HCT116 (cell line): ENCODE measurements at regions not wholly inside any gene's neighbourhood (a gene's known extent, or its start where the extent isn't known, plus 50 kb on each side); places are given as distances from the start of the nearest gene placed in this dataset.

ENCODE experiments used
- ATAC-seq: fragments of 200-7000 bp; cut with Tn5 transposase; 2 replicates; pipeline ENCODE4 v1.9.1; 2020; ENCODE audit warnings: mild to moderate bottlenecking, moderate library complexity
- BruUV-seq: library from RNA; stranded (reverse); fragments of 400-500 nt; replicated peaks from 2 replicates; lab custom pipeline; 2021; lab: Mats Ljungman, UMichigan
- CTCF ChIA-PET: fragments of 300-600 bp; sonication (Branson Sonifier 250); formaldehyde crosslinking; loops from one replicate; lab custom pipeline; 2021; ENCODE audit warnings: antibody characterized with exemption; lab: Charles Lee
- POLR2A ChIA-PET: fragments of 300-600, 350-600 bp; sonication (Branson Sonifier 250); formaldehyde crosslinking; loops from one replicate; lab custom pipeline; 2021; ENCODE audit warnings: antibody characterized with exemption; lab: Charles Lee
- RAD21 ChIA-PET, 2 experiments: fragments of 300-600 bp; sonication (Branson Sonifier 250); formaldehyde crosslinking; loops; one replicate each; lab custom pipeline; 2023; ENCODE audit warnings: low total read pairs in 2 of 2; ENCODE audit not compliant: uncharacterized antibody in 2 of 2, unreplicated experiment in 2 of 2, low non-redundant PET in 1 of 2; lab: Charles Lee
- DNase-seq: peaks from one replicate; pipeline ENCODE4 v3.0.0-alpha.2; 2010; ENCODE audit warnings: low read depth, low spot score
- H2AFZ ChIP-seq: fragments of 200-600 bp; shearing (Covaris generic), sonication (generic); 2 replicates; pipeline ENCODE4 v1.6.1; 2017; ENCODE audit warnings: low read depth, mixed run types, mixed read lengths, antibody characterized with exemption, low read length; ENCODE audit not compliant: poor library complexity, severe bottlenecking
- H3K27ac ChIP-seq: 2 replicates; pipeline ENCODE4 v1.5.1; 2012; ENCODE audit warnings: low read depth, low read length
- H3K27me3 ChIP-seq: fragments of 200-600 bp; sonication (generic); 2 replicates; pipeline ENCODE4 v1.6.1; 2016; ENCODE audit warnings: mixed run types, low read length, mixed read lengths; ENCODE audit not compliant: insufficient read depth
- H3K36me3 ChIP-seq, 2 experiments: fragments of 200-500 bp in 1 of 2; fragments of 200-600 bp in 1 of 2; sonication (Bioruptor generic) in 1 of 2; sonication (generic) in 1 of 2; 2 replicates each; pipeline versions ENCODE4 v1.5.1 to v1.6.1; 2014 to 2016; ENCODE audit warnings: low read length in 2 of 2, inconsistent platforms in 1 of 2, mixed read lengths in 1 of 2, mixed run types in 1 of 2; ENCODE audit not compliant: insufficient read depth in 2 of 2, control insufficient read depth in 1 of 2
- H3K4me1 ChIP-seq, 2 experiments: fragments of 200-600 bp in 1 of 2; sonication (generic) in 1 of 2; 2 replicates each; pipeline versions ENCODE4 v1.5.1 to v1.6.1; 2012 to 2017; ENCODE audit warnings: low read length in 2 of 2, inconsistent platforms in 1 of 2, mild to moderate bottlenecking in 1 of 2, mixed read lengths in 1 of 2, mixed run types in 1 of 2, moderate library complexity in 1 of 2; ENCODE audit not compliant: insufficient read depth in 2 of 2, control insufficient read depth in 1 of 2
- H3K4me2 ChIP-seq: fragments of 200-600 bp; sonication (generic); 2 replicates; pipeline ENCODE4 v1.6.1; 2017; ENCODE audit warnings: mixed run types, low read length, mixed read lengths
- H3K4me3 ChIP-seq, 2 experiments: fragments of 200-600 bp in 1 of 2; sonication (generic) in 1 of 2; replicated peaks in 1 of 2; 2 replicates each; pipeline ENCODE4 v1.5.1; 2011 to 2016; ENCODE audit warnings: low read length in 2 of 2, control low read depth in 1 of 2, low read depth in 1 of 2, mild to moderate bottlenecking in 1 of 2, mixed read lengths in 1 of 2, mixed run types in 1 of 2
- H3K79me2 ChIP-seq: fragments of 200-600 bp; sonication (generic); 2 replicates; pipeline ENCODE4 v1.6.1; 2017; ENCODE audit warnings: mild to moderate bottlenecking, mixed run types, low read length, moderate library complexity, mixed read lengths; ENCODE audit not compliant: insufficient read depth
- H3K9ac ChIP-seq: fragments of 200-600 bp; sonication (generic); 2 replicates; pipeline ENCODE4 v1.6.1; 2016; ENCODE audit warnings: low read length, mixed read lengths
- H3K9me2 ChIP-seq: fragments of 200-600 bp; sonication (generic), shearing (Covaris generic); 2 replicates; pipeline ENCODE4 v1.6.1; 2017; ENCODE audit warnings: mixed run types, mild to moderate bottlenecking, moderate library complexity; ENCODE audit not compliant: insufficient read depth
- H3K9me3 ChIP-seq, 2 experiments: fragments of 200-500 bp in 1 of 2; fragments of 200-600 bp in 1 of 2; sonication (Bioruptor generic) in 1 of 2; sonication (generic) in 1 of 2; 2 replicates each; pipeline ENCODE4 v1.6.1; 2014 to 2017; ENCODE audit warnings: low read length in 2 of 2, mixed read lengths in 2 of 2, inconsistent platforms in 1 of 2, low read depth in 1 of 2, mild to moderate bottlenecking in 1 of 2, mixed run types in 1 of 2, moderate library complexity in 1 of 2; ENCODE audit not compliant: control insufficient read depth in 1 of 2, insufficient read depth in 1 of 2
- H4K20me1 ChIP-seq: fragments of 200-600 bp; sonication (generic), shearing (Covaris generic); 2 replicates; pipeline ENCODE4 v1.6.1; 2017; ENCODE audit warnings: mixed run types, mild to moderate bottlenecking, moderate library complexity; ENCODE audit not compliant: insufficient read depth
- CEBPB ChIP-seq: IDR thresholded peaks from 2 replicates; pipeline ENCODE4 v1.6.1; 2012; ENCODE audit warnings: low read depth
- EGR1 ChIP-seq: IDR thresholded peaks from 2 replicates; pipeline ENCODE4 v1.6.1; 2012; ENCODE audit warnings: low read depth
- ELF1 ChIP-seq: IDR thresholded peaks from 2 replicates; pipeline ENCODE4 v1.6.1; 2012; ENCODE audit warnings: low read depth, borderline replicate concordance
- EZH2phosphoT487 ChIP-seq: fragments of 200-600 bp; IDR thresholded peaks from 2 replicates; pipeline ENCODE4 v1.6.1; 2018; ENCODE audit warnings: antibody characterized with exemption, borderline replicate concordance
- POLR2A ChIP-seq: IDR thresholded peaks from 2 replicates; pipeline ENCODE4 v1.7.0; 2011; ENCODE audit warnings: borderline replicate concordance; ENCODE audit not compliant: insufficient read depth, insufficient read length; ENCODE audit errors: extremely low read depth
- POLR2AphosphoS5 ChIP-seq: IDR thresholded peaks from 2 replicates; pipeline ENCODE4 v1.6.1; 2011; ENCODE audit warnings: mild to moderate bottlenecking, low read depth, low read length, moderate library complexity
- SIN3A ChIP-seq: IDR thresholded peaks from 2 replicates; pipeline ENCODE4 v1.6.1; 2012; ENCODE audit warnings: low read depth
- SP1 ChIP-seq: IDR thresholded peaks from 2 replicates; pipeline ENCODE4 v1.6.1; 2012; ENCODE audit warnings: low read depth
- SRF ChIP-seq: IDR thresholded peaks from 2 replicates; pipeline ENCODE4 v1.6.1; 2012; ENCODE audit warnings: low read depth
- ZBTB33 ChIP-seq: IDR thresholded peaks from 2 replicates; pipeline ENCODE4 v1.6.1; 2011; ENCODE audit warnings: mild to moderate bottlenecking, low read length, moderate library complexity; ENCODE audit not compliant: insufficient replicate concordance; ENCODE audit errors: extremely low read depth
- ZNF274 ChIP-seq: fragments of 200-500 bp; sonication (Bioruptor generic); IDR thresholded peaks from 2 replicates; pipeline ENCODE4 v1.6.1; 2014; ENCODE audit warnings: mild to moderate bottlenecking, low read depth, low read length, inconsistent platforms
- intact Hi-C: fragments of 100-400 bp; cut with micrococcal nuclease; formaldehyde crosslinking; loops from 2 replicates; pipeline ENCODE4 v1.10.0; 2022
- TF ChIP-seq, protein P1 (sequence below), 3 experiments: fragments of 200-600 bp in 1 of 3; sonication (generic) in 1 of 3; IDR thresholded peaks in 2 of 3; conservative IDR thresholded peaks in 1 of 3; 2 replicates each; pipeline ENCODE4 v1.5.1; 2012 to 2017; ENCODE audit warnings: low read depth in 2 of 3, low read length in 2 of 3, antibody characterized with exemption in 1 of 3, borderline replicate concordance in 1 of 3, control low read depth in 1 of 3, mild to moderate bottlenecking in 1 of 3, mixed read lengths in 1 of 3, mixed run types in 1 of 3, moderate library complexity in 1 of 3; ENCODE audit not compliant: insufficient read depth in 1 of 3

DNA sequence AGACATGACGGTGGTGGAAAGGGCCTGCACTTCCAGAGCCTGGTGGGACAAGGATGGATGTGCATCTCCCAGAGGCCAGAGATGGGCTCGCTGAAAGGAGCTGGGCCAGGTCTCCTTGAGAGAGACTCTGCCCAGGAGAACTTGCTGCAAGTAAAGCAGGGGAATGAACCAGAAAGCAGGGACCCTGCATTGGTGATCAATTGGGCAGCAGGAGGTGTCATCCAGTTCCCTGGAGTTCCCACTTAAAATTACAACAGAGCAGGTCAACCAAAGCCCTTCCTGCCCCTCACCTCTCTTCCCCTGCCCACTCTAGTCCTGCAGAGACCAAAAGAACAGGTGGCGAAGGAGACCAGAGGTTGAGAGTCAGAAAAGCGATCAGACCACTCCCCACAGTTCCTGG, 69.7 kb upstream of the CAB39 start:
- H2AFZ ChIP-seq, result no peak overlapping the region
- no peaks in the 10 kb centered on the region for H3K36me3 ChIP-seq
- H4K20me1 ChIP-seq, result no peaks in the 10 kb centered on the region
- no peak overlapping the region for H3K4me2 ChIP-seq
- H3K27ac ChIP-seq, result no peak overlapping the region
- H3K9ac ChIP-seq, result no peak overlapping the region
- TF ChIP-seq SRF, result no peak
- TF ChIP-seq EZH2phosphoT487, result no peak
- TF ChIP-seq, protein P1, sequence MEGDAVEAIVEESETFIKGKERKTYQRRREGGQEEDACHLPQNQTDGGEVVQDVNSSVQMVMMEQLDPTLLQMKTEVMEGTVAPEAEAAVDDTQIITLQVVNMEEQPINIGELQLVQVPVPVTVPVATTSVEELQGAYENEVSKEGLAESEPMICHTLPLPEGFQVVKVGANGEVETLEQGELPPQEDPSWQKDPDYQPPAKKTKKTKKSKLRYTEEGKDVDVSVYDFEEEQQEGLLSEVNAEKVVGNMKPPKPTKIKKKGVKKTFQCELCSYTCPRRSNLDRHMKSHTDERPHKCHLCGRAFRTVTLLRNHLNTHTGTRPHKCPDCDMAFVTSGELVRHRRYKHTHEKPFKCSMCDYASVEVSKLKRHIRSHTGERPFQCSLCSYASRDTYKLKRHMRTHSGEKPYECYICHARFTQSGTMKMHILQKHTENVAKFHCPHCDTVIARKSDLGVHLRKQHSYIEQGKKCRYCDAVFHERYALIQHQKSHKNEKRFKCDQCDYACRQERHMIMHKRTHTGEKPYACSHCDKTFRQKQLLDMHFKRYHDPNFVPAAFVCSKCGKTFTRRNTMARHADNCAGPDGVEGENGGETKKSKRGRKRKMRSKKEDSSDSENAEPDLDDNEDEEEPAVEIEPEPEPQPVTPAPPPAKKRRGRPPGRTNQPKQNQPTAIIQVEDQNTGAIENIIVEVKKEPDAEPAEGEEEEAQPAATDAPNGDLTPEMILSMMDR (IDR thresholded peaks at IDR 0.05 in 2 of 3, conservative IDR thresholded peaks at IDR 0.05 in 1 of 3; ENCODE audit: borderline replicate concordance in 1 of 3, insufficient read depth in 1 of 3, low read depth in 2 of 3, low read length in 2 of 3), result no peak
- no peak for TF ChIP-seq POLR2A
- TF ChIP-seq SIN3A, result no peak
- TF ChIP-seq POLR2AphosphoS5, result no peak
- TF ChIP-seq ELF1, result no peak
- ChIA-PET CTCF (interaction anchor here (1.3 kb wide), 1 partner anchor 156 kb away, joined by 3 read pairs; no protein-coding TSS in a partner anchor), POLR2A (no interaction called here), RAD21 (no interaction called here)
- ATAC-seq, result no peak; the same call in 1 of the 2 replicates
- H3K9me3 ChIP-seq, result no peaks in the 10 kb centered on the region
- no peaks in the 10 kb centered on the region for H3K4me1 ChIP-seq
- no peak for DNase-seq
- H3K79me2 ChIP-seq, result no peaks in the 10 kb centered on the region
- BruUV-seq, result no TSS peak
- H3K9me2 ChIP-seq, result no peaks in the 10 kb centered on the region
- intact Hi-C loops, result no loop called here
- H3K4me3 ChIP-seq, result no peak overlapping the region
- H3K27me3 ChIP-seq, result no peaks in the 10 kb centered on the region

- no peaks in the 10 kb centered on the region for H3K9me2 ChIP-seq
- RAD21 ChIA-PET, result no interaction called here
- no TSS peak for BruUV-seq
- CTCF ChIA-PET, result no interaction called here
- H3K4me2 ChIP-seq, result no peak overlapping the region
- H3K27ac ChIP-seq, result no peak overlapping the region
- POLR2A ChIA-PET, result no interaction called here
- ATAC-seq (no peak), DNase-seq (no peak)
- H3K79me2 ChIP-seq, result no peaks in the 10 kb centered on the region
- no peak overlapping the region for H2AFZ ChIP-seq
- H3K4me3 ChIP-seq, result no peak overlapping the region
- no peak overlapping the region for H3K9ac ChIP-seq
- intact Hi-C loops, result no loop called here
- H3K9me3 ChIP-seq, result no peaks in the 10 kb centered on the region
- no peaks in the 10 kb centered on the region for H3K4me1 ChIP-seq
- no peaks in the 10 kb centered on the region for H4K20me1 ChIP-seq
- no peaks in the 10 kb centered on the region for H3K27me3 ChIP-seq
- no peaks in the 10 kb centered on the region for H3K36me3 ChIP-seq
- TF ChIP-seq ZNF274 (no peak), ELF1 (no peak), CEBPB (no peak), SP1 (no peak), EGR1 (no peak), ZBTB33 (no peak)
Measured at GRCh38 chr2:230643576-230644291, 68.9 kb upstream of the CAB39 start.
